SK-N-SH (cell line): ENCODE measurements at regions not wholly inside any gene's neighbourhood (a gene's known extent, or its start where the extent isn't known, plus 50 kb on each side); places are given as distances from the start of the nearest gene placed in this dataset.

Experiments
- CTCF ChIA-PET: fragments of 300-600, 350-600 bp; formaldehyde crosslinking; extraction: SDS; loops from one replicate; lab custom pipeline; 2021; lab: Yijun Ruan, JAX
- POLR2A ChIA-PET: fragments of 350-600 bp; sonication (Branson Sonifier 250); formaldehyde crosslinking; extraction: SDS; loops from one replicate; lab custom pipeline; 2020; ENCODE audit warnings: antibody characterized with exemption, inconsistent platforms; lab: Yijun Ruan, JAX
- DNase-seq: peaks from one replicate; pipeline ENCODE4 v3.0.0; 2012
- H2AFZ ChIP-seq: fragments of 200-600 bp; sonication (generic); 2 replicates; pipeline ENCODE4 v1.8.1; 2016; ENCODE audit warnings: antibody characterized with exemption, mild to moderate bottlenecking, low read depth
- H3F3A ChIP-seq: fragments of 200-600 bp; sonication (generic); replicated peaks from 2 replicates; pipeline ENCODE3; 2016; ENCODE audit warnings: antibody characterized with exemption, mild to moderate bottlenecking; ENCODE audit not compliant: insufficient read depth
- H3K27ac ChIP-seq, 2 experiments: fragments of 200-500 bp in 1 of 2; fragments of 200-600 bp in 1 of 2; sonication (Bioruptor generic) in 1 of 2; sonication (generic), shearing (Covaris generic) in 1 of 2; 2 replicates each; pipeline versions ENCODE4 v1.5.1 to v1.6.1; 2014 to 2016; ENCODE audit warnings: low read depth in 2 of 2, inconsistent platforms in 1 of 2, low read length in 1 of 2, mild to moderate bottlenecking in 1 of 2, mixed read lengths in 1 of 2
- H3K27me3 ChIP-seq: fragments of 200-600 bp; sonication (generic), shearing (Covaris generic); 2 replicates; pipeline ENCODE4 v1.6.1; 2016; ENCODE audit warnings: mixed run types; ENCODE audit not compliant: insufficient read depth
- H3K36me3 ChIP-seq, 2 experiments: fragments of 200-500 bp in 1 of 2; fragments of 200-600 bp in 1 of 2; sonication (Bioruptor generic) in 1 of 2; sonication (generic) in 1 of 2; replicated peaks in 1 of 2; 2 replicates each; pipeline versions ENCODE3 to v1.5.1; 2014 to 2016; ENCODE audit warnings: low read length in 1 of 2, mild to moderate bottlenecking in 1 of 2; ENCODE audit not compliant: insufficient read depth in 2 of 2, control insufficient read depth in 1 of 2
- H3K4me1 ChIP-seq, 2 experiments: fragments of 200-500 bp in 1 of 2; fragments of 200-600 bp in 1 of 2; sonication (Bioruptor generic) in 1 of 2; sonication (generic), shearing (Covaris generic) in 1 of 2; 2 replicates each; pipeline versions ENCODE4 v1.5.1 to v1.6.1; 2014 to 2016; ENCODE audit warnings: low read depth in 1 of 2, low read length in 1 of 2, mixed run types in 1 of 2; ENCODE audit not compliant: insufficient read depth in 2 of 2, control insufficient read depth in 1 of 2
- H3K4me2 ChIP-seq: fragments of 200-600 bp; sonication (generic), shearing (Covaris generic); 2 replicates; pipeline ENCODE4 v1.6.1; 2017; ENCODE audit warnings: mixed run types
- H3K4me3 ChIP-seq, 2 experiments: fragments of 200-500 bp in 1 of 2; fragments of 200-600 bp in 1 of 2; sonication (Bioruptor generic) in 1 of 2; sonication (generic), shearing (Covaris generic) in 1 of 2; 2 replicates each; pipeline versions ENCODE4 v1.5.1 to v1.8.1; 2014 to 2016; ENCODE audit warnings: low read depth in 2 of 2, inconsistent platforms in 1 of 2, low read length in 1 of 2, mild to moderate bottlenecking in 1 of 2, mixed read lengths in 1 of 2, moderate library complexity in 1 of 2
- H3K79me2 ChIP-seq: fragments of 200-600 bp; sonication (generic); 2 replicates; pipeline ENCODE4 v1.8.1; 2017; ENCODE audit warnings: mild to moderate bottlenecking; ENCODE audit not compliant: insufficient read depth
- H3K9ac ChIP-seq: fragments of 200-600 bp; sonication (generic); 2 replicates; pipeline ENCODE4 v1.6.1; 2017; ENCODE audit warnings: mixed run types
- H3K9me2 ChIP-seq: fragments of 200-600 bp; sonication (generic); 2 replicates; pipeline ENCODE4 v1.6.1; 2017; ENCODE audit warnings: mixed run types
- H3K9me3 ChIP-seq: fragments of 200-600 bp; sonication (generic); 2 replicates; pipeline ENCODE4 v1.6.1; 2017; ENCODE audit warnings: mixed run types, mild to moderate bottlenecking, moderate library complexity
- H4K20me1 ChIP-seq: fragments of 200-600 bp; sonication (generic); 2 replicates; pipeline ENCODE4 v1.6.1; 2017; ENCODE audit warnings: mild to moderate bottlenecking, mixed run types; ENCODE audit not compliant: insufficient read depth
- ELF1 ChIP-seq: IDR thresholded peaks from 2 replicates; pipeline ENCODE4 v1.4.0; 2012
- EZH2phosphoT487 ChIP-seq: fragments of 200-600 bp; sonication (generic); IDR thresholded peaks from 2 replicates; pipeline ENCODE4 v1.6.1; 2017; ENCODE audit warnings: low read depth, mixed run types, mild to moderate bottlenecking, antibody characterized with exemption, moderate library complexity, borderline replicate concordance
- FOXJ3 ChIP-seq: sonication (generic); formaldehyde crosslinking; IDR thresholded peaks from 2 replicates; pipeline ENCODE4 v1.5.1; 2020; ENCODE audit warnings: mild to moderate bottlenecking, missing genetic modification reagents
- FOXM1 ChIP-seq: IDR thresholded peaks from 2 replicates; pipeline ENCODE4 v1.4.0; 2012; ENCODE audit warnings: low read depth, mild to moderate bottlenecking
- MEF2A ChIP-seq: IDR thresholded peaks from 2 replicates; pipeline ENCODE4 v1.4.0; 2012; ENCODE audit warnings: low read depth, borderline replicate concordance
- NRF1 ChIP-seq: IDR thresholded peaks from 2 replicates; pipeline ENCODE4 v1.6.1; 2012; ENCODE audit warnings: low read depth, mild to moderate bottlenecking, low read length
- RAD21 ChIP-seq: IDR thresholded peaks from 2 replicates; pipeline ENCODE4 v1.6.1; 2012; ENCODE audit warnings: mild to moderate bottlenecking, low read length
- RCOR1 ChIP-seq: fragments of 150-350 bp; IDR thresholded peaks from 2 replicates; pipeline ENCODE4 v1.6.1; 2017; ENCODE audit warnings: antibody characterized with exemption, low read length
- RXRA ChIP-seq: IDR thresholded peaks from 2 replicates; pipeline ENCODE4 v1.4.0; 2012; ENCODE audit warnings: low read depth, mild to moderate bottlenecking, borderline replicate concordance
- SMC3 ChIP-seq: IDR thresholded peaks from 2 replicates; pipeline ENCODE4 v1.6.1; 2012; ENCODE audit warnings: low read depth, low read length, improper control_type of control experiment
- TAF1 ChIP-seq: IDR thresholded peaks from 2 replicates; pipeline ENCODE4 v1.6.1; 2012; ENCODE audit warnings: low read depth, mild to moderate bottlenecking, low read length, moderate library complexity, borderline replicate concordance
- WGBS: methylation state at CpG from one replicate; pipeline ENCODE4 v1.1.6; 2017; ENCODE audit warnings: low lambda C conversion rate; 5-methylcytosine and 5-hydroxymethylcytosine counted together
- TF ChIP-seq, protein P1 (sequence below): fragments of 150-350 bp; IDR thresholded peaks from 2 replicates; pipeline ENCODE4 v1.6.1; 2017; ENCODE audit warnings: antibody characterized with exemption, low read length, low read depth, borderline replicate concordance
- TF ChIP-seq, protein P2 (sequence below): IDR thresholded peaks from 2 replicates; pipeline ENCODE4 v1.4.0; 2012; ENCODE audit warnings: low read depth, borderline replicate concordance
- TF ChIP-seq, protein P3 (sequence below): IDR thresholded peaks from 2 replicates; pipeline ENCODE4 v1.4.0; 2012; ENCODE audit warnings: low read depth, borderline replicate concordance
- TF ChIP-seq, protein P4 (sequence below): IDR thresholded peaks from 2 replicates; pipeline ENCODE4 v1.4.0; 2012; ENCODE audit warnings: low read depth
- TF ChIP-seq, protein P5 (sequence below): IDR thresholded peaks from 2 replicates; pipeline ENCODE4 v1.6.1; 2012; ENCODE audit warnings: mild to moderate bottlenecking, low read depth, low read length, moderate library complexity

DNA sequence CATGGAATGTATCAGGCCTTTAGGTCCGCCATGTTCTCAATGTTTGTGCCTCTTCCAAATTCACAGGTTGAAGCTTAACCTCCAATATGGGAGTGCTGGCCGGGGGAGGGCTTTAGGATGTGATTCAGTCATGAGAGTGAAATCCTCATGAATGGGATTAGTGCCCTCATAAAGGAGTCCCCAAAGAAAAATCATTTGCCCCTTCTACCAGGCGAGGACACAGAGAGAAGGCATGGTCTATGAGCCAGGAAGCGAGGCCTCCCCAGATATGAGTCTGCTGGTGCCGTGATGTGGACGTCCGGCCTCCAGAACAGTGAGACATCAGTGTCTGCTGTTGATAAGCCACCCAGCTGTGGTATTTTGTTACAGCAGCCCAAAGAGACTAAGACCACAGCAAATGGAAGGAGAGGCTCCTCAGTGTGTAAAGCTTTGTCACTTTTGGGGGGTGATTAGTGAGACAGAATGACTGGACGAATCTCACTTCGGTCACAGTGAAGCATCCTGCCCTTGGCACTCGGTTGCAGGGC is 231.3 kb upstream of the KLF6 start:
- Histone ChIP-seq H3K9ac (no peak overlapping the region), H3K4me3 (no peak overlapping the region), H3K4me1 (no peaks in the 10 kb centered on the region)
- 93% methylated on average over 8 of the region's 10 CpGs for WGBS
- DNase-seq, result no peak
- CTCF ChIA-PET, result no interaction called here
- TF ChIP-seq RCOR1 (no peak), MEF2A (no peak), SMC3 (no peak), RXRA (no peak), FOXJ3 (CRISPR knock-in tag) (no peak)
- TF ChIP-seq, protein P1, sequence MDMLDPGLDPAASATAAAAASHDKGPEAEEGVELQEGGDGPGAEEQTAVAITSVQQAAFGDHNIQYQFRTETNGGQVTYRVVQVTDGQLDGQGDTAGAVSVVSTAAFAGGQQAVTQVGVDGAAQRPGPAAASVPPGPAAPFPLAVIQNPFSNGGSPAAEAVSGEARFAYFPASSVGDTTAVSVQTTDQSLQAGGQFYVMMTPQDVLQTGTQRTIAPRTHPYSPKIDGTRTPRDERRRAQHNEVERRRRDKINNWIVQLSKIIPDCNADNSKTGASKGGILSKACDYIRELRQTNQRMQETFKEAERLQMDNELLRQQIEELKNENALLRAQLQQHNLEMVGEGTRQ, result no peak
- TF ChIP-seq, protein P2, sequence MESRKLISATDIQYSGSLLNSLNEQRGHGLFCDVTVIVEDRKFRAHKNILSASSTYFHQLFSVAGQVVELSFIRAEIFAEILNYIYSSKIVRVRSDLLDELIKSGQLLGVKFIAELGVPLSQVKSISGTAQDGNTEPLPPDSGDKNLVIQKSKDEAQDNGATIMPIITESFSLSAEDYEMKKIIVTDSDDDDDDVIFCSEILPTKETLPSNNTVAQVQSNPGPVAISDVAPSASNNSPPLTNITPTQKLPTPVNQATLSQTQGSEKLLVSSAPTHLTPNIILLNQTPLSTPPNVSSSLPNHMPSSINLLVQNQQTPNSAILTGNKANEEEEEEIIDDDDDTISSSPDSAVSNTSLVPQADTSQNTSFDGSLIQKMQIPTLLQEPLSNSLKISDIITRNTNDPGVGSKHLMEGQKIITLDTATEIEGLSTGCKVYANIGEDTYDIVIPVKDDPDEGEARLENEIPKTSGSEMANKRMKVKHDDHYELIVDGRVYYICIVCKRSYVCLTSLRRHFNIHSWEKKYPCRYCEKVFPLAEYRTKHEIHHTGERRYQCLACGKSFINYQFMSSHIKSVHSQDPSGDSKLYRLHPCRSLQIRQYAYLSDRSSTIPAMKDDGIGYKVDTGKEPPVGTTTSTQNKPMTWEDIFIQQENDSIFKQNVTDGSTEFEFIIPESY, result no peak
- TF ChIP-seq, protein P3, sequence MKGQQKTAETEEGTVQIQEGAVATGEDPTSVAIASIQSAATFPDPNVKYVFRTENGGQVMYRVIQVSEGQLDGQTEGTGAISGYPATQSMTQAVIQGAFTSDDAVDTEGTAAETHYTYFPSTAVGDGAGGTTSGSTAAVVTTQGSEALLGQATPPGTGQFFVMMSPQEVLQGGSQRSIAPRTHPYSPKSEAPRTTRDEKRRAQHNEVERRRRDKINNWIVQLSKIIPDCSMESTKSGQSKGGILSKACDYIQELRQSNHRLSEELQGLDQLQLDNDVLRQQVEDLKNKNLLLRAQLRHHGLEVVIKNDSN, result no peak
- TF ChIP-seq, protein P4, sequence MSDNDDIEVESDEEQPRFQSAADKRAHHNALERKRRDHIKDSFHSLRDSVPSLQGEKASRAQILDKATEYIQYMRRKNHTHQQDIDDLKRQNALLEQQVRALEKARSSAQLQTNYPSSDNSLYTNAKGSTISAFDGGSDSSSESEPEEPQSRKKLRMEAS, result no peak
- TF ChIP-seq, all 33 proteins: peak for 0
- Histone ChIP-seq H3F3A (no peaks in the 10 kb centered on the region), H3K27me3 (no peaks in the 10 kb centered on the region), H4K20me1 (no peaks in the 10 kb centered on the region), H3K79me2 (no peaks in the 10 kb centered on the region), H2AFZ (no peak overlapping the region), H3K27ac (no peak overlapping the region), H3K4me2 (no peak overlapping the region), H3K9me2 (no peaks in the 10 kb centered on the region), H3K36me3 (no peaks in the 10 kb centered on the region), H3K9me3 (no peaks in the 10 kb centered on the region)
- POLR2A ChIA-PET, result no interaction called here

DNA sequence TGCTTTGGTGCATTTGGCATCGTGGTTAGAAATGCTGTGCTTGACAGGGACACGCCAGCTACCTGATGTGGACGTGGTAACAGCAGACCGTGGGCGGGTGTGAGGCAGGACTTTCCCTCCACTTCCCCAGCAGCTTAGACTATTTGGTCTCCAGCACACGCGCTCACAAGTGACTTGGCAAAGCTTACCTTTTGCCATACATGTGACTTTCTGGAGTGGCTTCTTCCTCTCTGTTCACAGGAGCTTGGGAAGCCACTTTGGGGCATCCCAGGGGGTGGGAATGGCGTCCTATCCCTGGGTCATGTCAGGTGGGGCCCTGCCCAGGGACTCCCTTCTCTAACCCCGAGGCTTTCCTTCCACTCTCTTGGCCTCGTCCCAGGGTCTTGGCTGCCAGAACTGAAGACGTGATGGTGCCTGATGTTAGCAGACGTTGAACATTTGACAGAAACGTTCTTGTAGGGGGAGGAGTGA is 228.7 kb upstream of the KLF6 start:
- no peak overlapping the region for H3K27ac ChIP-seq
- no peaks in the 10 kb centered on the region for H3F3A ChIP-seq
- H2AFZ ChIP-seq, result no peak overlapping the region
- no peaks in the 10 kb centered on the region for H3K9me2 ChIP-seq
- no peaks in the 10 kb centered on the region for H4K20me1 ChIP-seq
- 79% methylated on average over 13 of the region's 13 CpGs for WGBS
- no peaks in the 10 kb centered on the region for H3K27me3 ChIP-seq
- ChIA-PET CTCF (no interaction called here), POLR2A (no interaction called here)
- no peaks in the 10 kb centered on the region for H3K9me3 ChIP-seq
- DNase-seq, result no peak
- H3K4me2 ChIP-seq, result no peak overlapping the region
- no peak overlapping the region for H3K9ac ChIP-seq
- H3K36me3 ChIP-seq, result no peaks in the 10 kb centered on the region
- no peak overlapping the region for H3K4me3 ChIP-seq
- H3K4me1 ChIP-seq, result no peaks in the 10 kb centered on the region
- H3K79me2 ChIP-seq, result no peaks in the 10 kb centered on the region
- TF ChIP-seq FOXJ3 (CRISPR knock-in tag) (no peak), MEF2A (no peak), SMC3 (no peak), EZH2phosphoT487 (no peak), TAF1 (no peak), NRF1 (no peak), RAD21 (no peak), FOXM1 (no peak), ELF1 (no peak)
- TF ChIP-seq, protein P2, result no peak
- TF ChIP-seq, protein P5, sequence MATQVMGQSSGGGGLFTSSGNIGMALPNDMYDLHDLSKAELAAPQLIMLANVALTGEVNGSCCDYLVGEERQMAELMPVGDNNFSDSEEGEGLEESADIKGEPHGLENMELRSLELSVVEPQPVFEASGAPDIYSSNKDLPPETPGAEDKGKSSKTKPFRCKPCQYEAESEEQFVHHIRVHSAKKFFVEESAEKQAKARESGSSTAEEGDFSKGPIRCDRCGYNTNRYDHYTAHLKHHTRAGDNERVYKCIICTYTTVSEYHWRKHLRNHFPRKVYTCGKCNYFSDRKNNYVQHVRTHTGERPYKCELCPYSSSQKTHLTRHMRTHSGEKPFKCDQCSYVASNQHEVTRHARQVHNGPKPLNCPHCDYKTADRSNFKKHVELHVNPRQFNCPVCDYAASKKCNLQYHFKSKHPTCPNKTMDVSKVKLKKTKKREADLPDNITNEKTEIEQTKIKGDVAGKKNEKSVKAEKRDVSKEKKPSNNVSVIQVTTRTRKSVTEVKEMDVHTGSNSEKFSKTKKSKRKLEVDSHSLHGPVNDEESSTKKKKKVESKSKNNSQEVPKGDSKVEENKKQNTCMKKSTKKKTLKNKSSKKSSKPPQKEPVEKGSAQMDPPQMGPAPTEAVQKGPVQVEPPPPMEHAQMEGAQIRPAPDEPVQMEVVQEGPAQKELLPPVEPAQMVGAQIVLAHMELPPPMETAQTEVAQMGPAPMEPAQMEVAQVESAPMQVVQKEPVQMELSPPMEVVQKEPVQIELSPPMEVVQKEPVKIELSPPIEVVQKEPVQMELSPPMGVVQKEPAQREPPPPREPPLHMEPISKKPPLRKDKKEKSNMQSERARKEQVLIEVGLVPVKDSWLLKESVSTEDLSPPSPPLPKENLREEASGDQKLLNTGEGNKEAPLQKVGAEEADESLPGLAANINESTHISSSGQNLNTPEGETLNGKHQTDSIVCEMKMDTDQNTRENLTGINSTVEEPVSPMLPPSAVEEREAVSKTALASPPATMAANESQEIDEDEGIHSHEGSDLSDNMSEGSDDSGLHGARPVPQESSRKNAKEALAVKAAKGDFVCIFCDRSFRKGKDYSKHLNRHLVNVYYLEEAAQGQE, result no peak
- TF ChIP-seq, protein P4, result no peak
